Astrocyte of the cerebellum (primary cell): ENCODE measurements at regions not wholly inside any gene's neighbourhood (a gene's known extent, or its start where the extent isn't known, plus 50 kb on each side); places are given as distances from the start of the nearest gene placed in this dataset.

ENCODE experiments used
- DNase-seq: peaks from one replicate; pipeline ENCODE4 v3.0.0-alpha.2; 2011; ENCODE audit warnings: low read depth
- H3K4me3 ChIP-seq: 2 replicates; pipeline ENCODE4 v1.5.1; 2011; ENCODE audit warnings: mild to moderate bottlenecking, low read depth, low read length, moderate library complexity
- in situ Hi-C: cut with HindIII; loops from 2 replicates; pipeline ENCODE4 v1.10.0; 2017; ENCODE audit warnings: low sequenced_read_pairs
- TF ChIP-seq, protein P1 (sequence below): IDR thresholded peaks from 2 replicates; pipeline ENCODE4 v1.5.1; 2012; ENCODE audit warnings: low read length, low read depth, moderate library complexity, mild to moderate bottlenecking; ENCODE audit errors: missing control alignments

DNA sequence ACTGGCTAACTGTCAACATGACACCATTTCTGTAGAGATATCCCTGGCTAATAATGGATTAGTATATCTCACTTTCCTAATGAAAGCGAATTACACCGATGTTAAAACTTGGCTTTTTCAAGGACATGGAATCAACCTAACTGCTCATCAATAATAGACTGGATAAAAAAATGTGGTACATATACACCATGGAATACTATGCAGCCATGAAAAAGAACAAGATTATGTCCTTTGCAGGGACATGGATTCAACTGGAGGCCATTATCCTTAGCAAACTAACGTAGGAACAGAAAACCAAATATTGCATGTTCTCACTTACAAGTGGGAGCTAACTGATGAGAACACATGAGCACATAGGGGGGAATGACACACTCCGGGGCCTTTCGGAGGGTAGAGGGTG, 62.6 kb downstream of the ZIC1 start:
- no peak for DNase-seq
- in situ Hi-C loops, result no loop called here
- H3K4me3 ChIP-seq, result no peak overlapping the region
- TF ChIP-seq, protein P1, sequence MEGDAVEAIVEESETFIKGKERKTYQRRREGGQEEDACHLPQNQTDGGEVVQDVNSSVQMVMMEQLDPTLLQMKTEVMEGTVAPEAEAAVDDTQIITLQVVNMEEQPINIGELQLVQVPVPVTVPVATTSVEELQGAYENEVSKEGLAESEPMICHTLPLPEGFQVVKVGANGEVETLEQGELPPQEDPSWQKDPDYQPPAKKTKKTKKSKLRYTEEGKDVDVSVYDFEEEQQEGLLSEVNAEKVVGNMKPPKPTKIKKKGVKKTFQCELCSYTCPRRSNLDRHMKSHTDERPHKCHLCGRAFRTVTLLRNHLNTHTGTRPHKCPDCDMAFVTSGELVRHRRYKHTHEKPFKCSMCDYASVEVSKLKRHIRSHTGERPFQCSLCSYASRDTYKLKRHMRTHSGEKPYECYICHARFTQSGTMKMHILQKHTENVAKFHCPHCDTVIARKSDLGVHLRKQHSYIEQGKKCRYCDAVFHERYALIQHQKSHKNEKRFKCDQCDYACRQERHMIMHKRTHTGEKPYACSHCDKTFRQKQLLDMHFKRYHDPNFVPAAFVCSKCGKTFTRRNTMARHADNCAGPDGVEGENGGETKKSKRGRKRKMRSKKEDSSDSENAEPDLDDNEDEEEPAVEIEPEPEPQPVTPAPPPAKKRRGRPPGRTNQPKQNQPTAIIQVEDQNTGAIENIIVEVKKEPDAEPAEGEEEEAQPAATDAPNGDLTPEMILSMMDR, result no peak

DNA sequence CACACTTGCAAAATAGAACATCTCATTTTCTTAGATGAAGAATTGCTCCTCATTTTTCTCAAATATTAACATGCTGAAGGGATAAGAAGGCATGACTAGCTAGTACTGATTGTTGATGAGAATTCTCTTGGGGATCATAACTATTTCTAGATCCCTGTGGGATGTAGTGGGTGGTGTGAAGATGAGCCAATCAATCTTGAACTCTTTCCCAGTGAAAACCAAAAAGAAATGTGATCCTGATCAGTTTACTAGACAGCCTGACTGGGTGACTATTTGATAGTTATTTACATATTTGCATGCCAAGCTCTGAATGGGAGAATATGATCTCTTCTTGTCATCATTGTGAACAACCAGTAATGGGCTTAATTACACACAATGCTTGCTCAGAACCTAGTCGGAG, 63.7 kb downstream of the ZIC1 start:
- in situ Hi-C loops, result no loop called here
- DNase-seq, result no peak
- TF ChIP-seq, protein P1, result no peak

DNA sequence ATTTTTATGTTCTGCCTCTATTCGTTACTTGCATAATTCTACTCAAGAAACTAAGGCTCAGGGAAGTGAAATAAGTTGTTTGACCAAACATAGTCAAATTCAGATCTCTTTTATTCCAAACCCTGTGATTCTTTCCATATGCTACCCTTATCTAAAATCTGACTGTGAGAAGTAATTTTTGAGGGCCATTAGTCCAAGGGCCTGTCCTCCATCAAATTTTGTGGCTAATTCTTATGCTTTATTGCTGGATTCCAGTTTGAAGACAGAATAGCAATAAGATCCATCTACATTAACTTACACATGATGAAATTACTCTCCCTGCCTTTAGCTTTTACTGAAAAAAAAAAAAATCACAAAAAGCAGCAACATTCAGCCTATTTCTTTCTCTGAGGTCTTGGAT, 74.0 kb downstream of the ZIC1 start:
- TF ChIP-seq, protein P1, result no peak
- in situ Hi-C loops, result no loop called here
- no peak overlapping the region for H3K4me3 ChIP-seq
- no peak for DNase-seq

More for the DNA sequence above, 63.7 kb downstream of the ZIC1 start:
- no peak overlapping the region for H3K4me3 ChIP-seq

DNA sequence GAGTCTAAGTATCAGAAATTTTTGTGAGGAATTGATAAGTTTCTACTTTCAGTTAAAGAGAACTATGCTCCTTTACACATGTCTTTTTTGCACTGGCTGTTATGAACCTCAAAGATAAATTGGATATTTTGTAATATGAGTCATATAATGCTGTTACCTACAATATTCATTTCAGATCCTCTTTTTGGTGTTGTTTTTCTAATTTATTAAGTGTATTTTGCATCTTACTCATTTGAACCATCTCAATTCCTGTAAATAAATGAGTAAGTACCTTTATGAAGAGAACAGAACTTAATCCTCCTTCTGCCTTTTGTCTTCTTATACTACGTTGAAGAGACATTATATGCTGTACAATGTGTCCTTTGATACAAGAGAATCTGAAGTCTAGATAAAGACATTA, 74.4 kb downstream of the ZIC1 start:
- DNase-seq, result no peak
- TF ChIP-seq, protein P1, result no peak
- in situ Hi-C loops, result no loop called here
- H3K4me3 ChIP-seq, result no peak overlapping the region

DNA sequence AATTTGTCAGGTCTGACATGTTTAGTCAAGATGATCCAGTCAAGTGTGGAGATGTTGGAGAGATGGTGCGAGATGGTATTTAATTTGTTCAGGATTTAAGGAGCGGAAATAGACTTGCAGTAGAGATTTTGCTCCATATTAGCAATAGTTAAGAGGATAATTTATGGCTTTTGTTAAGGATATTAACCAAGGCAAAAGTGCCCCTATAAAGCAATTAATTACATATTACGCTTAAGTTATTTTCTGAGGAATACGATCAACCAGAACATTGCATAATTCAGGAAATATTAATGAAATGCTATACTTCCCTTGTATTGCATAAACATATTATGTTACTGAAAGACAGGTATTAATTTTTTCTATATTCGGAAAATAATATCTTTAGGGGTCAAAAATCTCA, 83.9 kb downstream of the ZIC1 start:
- DNase-seq, result no peak
- in situ Hi-C loops, result no loop called here
- TF ChIP-seq, protein P1, result no peak
- no peak overlapping the region for H3K4me3 ChIP-seq

DNA sequence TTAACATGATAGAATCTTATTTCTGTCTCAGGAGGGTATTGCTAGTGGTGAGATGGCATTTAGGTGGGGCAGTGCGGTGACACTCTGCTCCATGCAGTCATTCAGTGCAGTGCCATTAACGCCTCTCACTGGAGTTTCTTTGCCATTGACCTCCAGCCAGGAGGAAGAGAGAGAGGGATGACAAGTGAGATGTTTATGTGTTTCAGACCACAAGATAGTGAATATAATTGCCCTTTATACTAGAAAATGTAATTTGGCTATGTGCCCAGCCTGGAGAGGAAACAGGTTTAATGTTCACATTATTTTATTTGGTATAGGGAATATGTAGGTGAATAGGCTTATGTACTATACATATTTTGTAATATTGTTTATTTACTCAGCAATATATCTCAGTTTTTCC, 84.5 kb downstream of the ZIC1 start:
- in situ Hi-C loops, result no loop called here
- no peak overlapping the region for H3K4me3 ChIP-seq
- DNase-seq, result no peak
- TF ChIP-seq, protein P1, result no peak

DNA sequence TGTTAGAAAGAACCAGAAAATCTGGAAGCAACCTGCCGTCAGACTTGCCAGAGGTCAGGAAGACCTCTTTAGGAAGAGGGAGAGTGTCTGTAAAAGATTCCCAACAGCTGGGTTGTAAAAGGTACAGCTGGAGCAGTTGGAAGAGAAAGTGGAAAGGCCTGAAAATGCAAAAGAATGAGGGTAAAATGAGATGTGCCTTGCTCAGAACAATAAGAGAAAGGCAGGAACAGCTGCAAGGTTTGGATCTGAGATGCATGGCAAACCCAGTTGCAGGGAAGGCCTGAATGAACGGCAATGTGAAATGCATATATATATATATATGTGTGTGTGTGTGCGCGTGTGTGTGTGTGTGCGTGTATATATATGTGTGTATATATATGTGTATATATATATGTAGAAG, 88.1 kb downstream of the ZIC1 start:
- no peak for DNase-seq
- in situ Hi-C loops, result no loop called here
- TF ChIP-seq, protein P1, result no peak

More for the DNA sequence above, 88.1 kb downstream of the ZIC1 start:
- H3K4me3 ChIP-seq, result no peak overlapping the region
